GM23338 (cell line): ENCODE measurements at regions not wholly inside any gene's neighbourhood (a gene's known extent, or its start where the extent isn't known, plus 50 kb on each side); places are given as distances from the start of the nearest gene placed in this dataset.

Experiments used
- ATAC-seq: fragments of 200-7000 bp; cut with Tn5 transposase; 3 replicates; pipeline ENCODE4 v1.9.1; 2020
- DNase-seq: peaks from one replicate; pipeline ENCODE4 v3.0.0-alpha.2; 2015; ENCODE audit warnings: low spot score
- H2AFZ ChIP-seq: fragments of 200-600 bp; sonication (generic); 2 replicates; pipeline ENCODE4 v1.8.0; 2016; ENCODE audit warnings: antibody characterized with exemption, mild to moderate bottlenecking, moderate library complexity
- H3F3A ChIP-seq: fragments of 200-600 bp; sonication (generic); replicated peaks from 2 replicates; pipeline ENCODE4 v1.8.0; 2017; ENCODE audit warnings: antibody characterized with exemption, mixed run types, low read depth
- H3K27ac ChIP-seq: fragments of 200-600 bp; sonication (generic); 2 replicates; pipeline ENCODE4 v1.6.1; 2016; ENCODE audit warnings: low read depth
- H3K27me3 ChIP-seq: fragments of 200-600 bp; sonication (generic); 2 replicates; pipeline ENCODE4 v1.8.0; 2016; ENCODE audit warnings: mild to moderate bottlenecking, mixed run types, moderate library complexity; ENCODE audit not compliant: insufficient read depth
- H3K36me3 ChIP-seq: fragments of 200-600 bp; sonication (generic); 2 replicates; pipeline ENCODE4 v1.8.0; 2016; ENCODE audit warnings: mild to moderate bottlenecking; ENCODE audit not compliant: insufficient read depth
- H3K4me1 ChIP-seq: fragments of 200-600 bp; sonication (generic); 2 replicates; pipeline ENCODE4 v1.8.0; 2016; ENCODE audit warnings: mild to moderate bottlenecking, moderate library complexity; ENCODE audit not compliant: insufficient read depth
- H3K4me2 ChIP-seq: fragments of 200-600 bp; sonication (generic); 2 replicates; pipeline ENCODE4 v1.7.1; 2017; ENCODE audit warnings: mixed run types
- H3K4me3 ChIP-seq: fragments of 200-600 bp; sonication (generic); 2 replicates; pipeline ENCODE4 v1.6.1; 2016; ENCODE audit warnings: mixed run types
- H3K79me2 ChIP-seq: fragments of 200-600 bp; sonication (generic); replicated peaks from 2 replicates; pipeline ENCODE4 v1.8.0; 2017; ENCODE audit warnings: mild to moderate bottlenecking; ENCODE audit not compliant: insufficient read depth
- H3K9me2 ChIP-seq: fragments of 200-600 bp; sonication (generic); 2 replicates; pipeline ENCODE4 v1.8.0; 2017; ENCODE audit not compliant: insufficient read depth
- H4K20me1 ChIP-seq: fragments of 200-600 bp; sonication (generic); replicated peaks from 2 replicates; pipeline ENCODE4 v1.8.0; 2017; ENCODE audit warnings: mild to moderate bottlenecking; ENCODE audit not compliant: insufficient read depth
- H3K27ac Mint-ChIP-seq: 2 replicates; pipeline ENCODE4 v1.8.0; 2020; ENCODE audit warnings: inconsistent platforms, mild to moderate bottlenecking, moderate library complexity, mixed read lengths
- H3K27me3 Mint-ChIP-seq: 3 replicates; pipeline ENCODE4 v1.8.0; 2022; ENCODE audit warnings: low read depth, mild to moderate bottlenecking, moderate library complexity, mixed read lengths, inconsistent platforms; ENCODE audit not compliant: insufficient read depth, poor library complexity
- H3K36me3 Mint-ChIP-seq: 3 replicates; pipeline ENCODE4 v1.8.0; 2021; ENCODE audit warnings: low read depth, mild to moderate bottlenecking, inconsistent platforms, moderate library complexity, mixed read lengths
- H3K4me1 Mint-ChIP-seq: 3 replicates; pipeline ENCODE4 v1.8.0; 2020; ENCODE audit warnings: mild to moderate bottlenecking, inconsistent platforms, mixed read lengths
- H3K4me3 Mint-ChIP-seq: 3 replicates; pipeline ENCODE4 v1.8.0; 2021; ENCODE audit warnings: moderate library complexity, mild to moderate bottlenecking, inconsistent platforms, mixed read lengths
- H3K9me3 Mint-ChIP-seq: 3 replicates; pipeline ENCODE4 v1.8.0; 2020; ENCODE audit warnings: moderate library complexity, mild to moderate bottlenecking, inconsistent platforms, mixed read lengths
- CREB1 ChIP-seq: fragments of 250-450 bp; sonication (Bioruptor Pico); IDR thresholded peaks from 2 replicates; pipeline ENCODE4 v1.5.0; 2020; ENCODE audit warnings: low read depth, mild to moderate bottlenecking, moderate library complexity
- ETS1 ChIP-seq: IDR thresholded peaks from 2 replicates; pipeline ENCODE4 v1.6.1; 2016; ENCODE audit warnings: antibody characterized with exemption
- EZH2 ChIP-seq: fragments of 200-600 bp; sonication (generic); IDR thresholded peaks from one replicate; pipeline ENCODE4 v1.8.0; 2017; ENCODE audit warnings: antibody characterized with exemption, mild to moderate bottlenecking, low read depth; ENCODE audit not compliant: unreplicated experiment
- EZH2phosphoT487 ChIP-seq: fragments of 200-600 bp; sonication (generic); IDR thresholded peaks from one replicate; pipeline ENCODE4 v1.8.1; 2018; ENCODE audit warnings: antibody characterized with exemption; ENCODE audit not compliant: unreplicated experiment
- JUNB ChIP-seq: IDR thresholded peaks from one replicate; pipeline ENCODE4 v1.6.1; 2016; ENCODE audit warnings: antibody characterized with exemption; ENCODE audit not compliant: unreplicated experiment
- POLR2AphosphoS5 ChIP-seq: IDR thresholded peaks from 2 replicates; pipeline ENCODE4 v1.6.1; 2016; ENCODE audit warnings: antibody characterized with exemption, low read depth
- REST ChIP-seq: IDR thresholded peaks from one replicate; pipeline ENCODE4 v1.6.1; 2018; ENCODE audit warnings: antibody characterized with exemption; ENCODE audit not compliant: unreplicated experiment
- ZNF331 ChIP-seq: fragments of 250-450 bp; sonication (Bioruptor Pico); IDR thresholded peaks from 2 replicates; pipeline ENCODE4 v1.5.0; 2020; ENCODE audit warnings: low read depth, mild to moderate bottlenecking, moderate library complexity
- ZNF462 ChIP-seq: fragments of 250-450 bp; sonication (Bioruptor Pico); IDR thresholded peaks from 2 replicates; pipeline ENCODE4 v1.5.0; 2020; ENCODE audit warnings: mild to moderate bottlenecking, moderate library complexity

- H3K9me3 Mint-ChIP-seq, result peaks cover 8% of the 10 kb centered on the region; the same call in 2 of the 3 replicates
Measured at GRCh38 chr1:115398745-115399144, 60.7 kb upstream of the NGF start.

More at GRCh38 chr1:115398745-115399144, 60.7 kb upstream of the NGF start:
- Histone ChIP-seq H3K4me2 (no peak overlapping the region), H3K9me2 (no peaks in the 10 kb centered on the region; the same call in 1 of the 2 replicates), H4K20me1 (no peaks in the 10 kb centered on the region), H3K4me3 (no peak overlapping the region), H3K27ac (no peak overlapping the region), H3K36me3 (no peaks in the 10 kb centered on the region), H2AFZ (no peak overlapping the region), H3K4me1 (no peaks in the 10 kb centered on the region), H3K27me3 (no peaks in the 10 kb centered on the region), H3F3A (no peaks in the 10 kb centered on the region), H3K79me2 (no peaks in the 10 kb centered on the region)
- Mint-ChIP-seq H3K4me3 (no peak overlapping the region), H3K4me1 (no peaks in the 10 kb centered on the region), H3K27ac (no peak overlapping the region), H3K27me3 (no peaks in the 10 kb centered on the region), H3K36me3 (peaks cover 8% of the 10 kb centered on the region; the same call in 1 of the 3 replicates)
- no peak for ATAC-seq
- TF ChIP-seq EZH2 (no peak), ZNF462 (no peak), EZH2phosphoT487 (no peak), REST (no peak), JUNB (no peak), CREB1 (CRISPR knock-in tag) (no peak), ZNF331 (CRISPR knock-in tag) (no peak), ETS1 (no peak), POLR2AphosphoS5 (no peak)
- DNase-seq, result no peak
